ENCODE measurements at regions not wholly inside any gene's neighbourhood (a gene's known extent, or its start where the extent isn't known, plus 50 kb on each side); places are given as distances from the start of the nearest gene placed in this dataset.

- TF ChIP-seq CTCF (IDR thresholded peaks at IDR 0.05; ENCODE audit: low read length) (no peak), EZH2 (optimal IDR thresholded peaks at IDR 0.05; ENCODE audit: low read depth, low read length) (no peak)
These were observed 89.2 kb upstream of the CTDP1 start for GRCh38 chr18:79590191-79591031.

Data from MM.1S (cell line).